H9 (cell line): ENCODE measurements at regions not wholly inside any gene's neighbourhood (a gene's known extent, or its start where the extent isn't known, plus 50 kb on each side); places are given as distances from the start of the nearest gene placed in this dataset.

ENCODE experiments used
- DNase-seq: peaks from one replicate; pipeline ENCODE4 v3.0.0-alpha.2; 2017
- H2AFZ ChIP-seq: one replicate; pipeline ENCODE4 v1.6.1; 2013; ENCODE audit warnings: mild to moderate bottlenecking, low read length, control low read depth, moderate library complexity
- H2AK5ac ChIP-seq: 2 replicates; pipeline ENCODE4 v1.6.1; 2013; ENCODE audit warnings: low read length, control low read depth, mixed read lengths; ENCODE audit not compliant: insufficient read length
- H2BK120ac ChIP-seq: one replicate; pipeline ENCODE4 v1.6.1; 2013; ENCODE audit warnings: low read depth, mild to moderate bottlenecking, low read length, control low read depth, inconsistent platforms; ENCODE audit not compliant: poor library complexity, severe bottlenecking
- H2BK12ac ChIP-seq: 2 replicates; pipeline ENCODE4 v1.6.1; 2013; ENCODE audit warnings: low read length, control low read depth, mixed read lengths, low read depth; ENCODE audit not compliant: insufficient read length
- H2BK15ac ChIP-seq: 2 replicates; pipeline ENCODE4 v1.6.1; 2013; ENCODE audit warnings: low read depth, low read length, control low read depth
- H2BK20ac ChIP-seq: one replicate; pipeline ENCODE4 v1.6.1; 2013; ENCODE audit warnings: low read depth, mild to moderate bottlenecking, low read length, control low read depth, inconsistent platforms; ENCODE audit not compliant: poor library complexity, severe bottlenecking
- H2BK5ac ChIP-seq: 2 replicates; pipeline ENCODE4 v1.6.1; 2013; ENCODE audit warnings: low read length, control low read depth, mixed read lengths; ENCODE audit not compliant: insufficient read length
- H3K14ac ChIP-seq: 2 replicates; pipeline ENCODE4 v1.6.1; 2013; ENCODE audit warnings: low read length, control low read depth; ENCODE audit not compliant: insufficient read depth
- H3K18ac ChIP-seq: 2 replicates; pipeline ENCODE4 v1.6.1; 2013; ENCODE audit warnings: low read depth, mild to moderate bottlenecking, mixed read lengths, low read length, control low read depth; ENCODE audit not compliant: insufficient read length
- H3K23ac ChIP-seq: 2 replicates; pipeline ENCODE4 v1.6.1; 2013; ENCODE audit warnings: low read length, control low read depth, mixed read lengths, low read depth; ENCODE audit not compliant: insufficient read length
- H3K23me2 ChIP-seq: 2 replicates; pipeline ENCODE4 v1.6.1; 2013; ENCODE audit warnings: low read depth, mild to moderate bottlenecking, mixed read lengths, low read length, control low read depth; ENCODE audit not compliant: insufficient read length, poor library complexity, severe bottlenecking
- H3K27ac ChIP-seq: 2 replicates; pipeline ENCODE4 v1.5.1; 2013; ENCODE audit warnings: low read length, control low read depth, mixed read lengths, low read depth; ENCODE audit not compliant: insufficient read length
- H3K27me3 ChIP-seq: 2 replicates; pipeline ENCODE4 v1.6.1; 2013; ENCODE audit warnings: low read length, control low read depth, inconsistent platforms; ENCODE audit not compliant: insufficient read depth
- H3K4ac ChIP-seq: 2 replicates; pipeline ENCODE4 v1.6.1; 2013; ENCODE audit warnings: low read depth, mild to moderate bottlenecking, control low read depth, inconsistent platforms, low read length, moderate library complexity
- H3K4me1 ChIP-seq: 2 replicates; pipeline ENCODE4 v1.6.1; 2013; ENCODE audit warnings: low read length, control low read depth, inconsistent platforms; ENCODE audit not compliant: insufficient read depth
- H3K4me2 ChIP-seq: 2 replicates; pipeline ENCODE4 v1.6.1; 2013; ENCODE audit warnings: low read length, control low read depth, mixed read lengths; ENCODE audit not compliant: insufficient read length, insufficient read depth
- H3K56ac ChIP-seq: 2 replicates; pipeline ENCODE4 v1.6.1; 2013; ENCODE audit warnings: low read depth, mild to moderate bottlenecking, mixed read lengths, low read length, control low read depth; ENCODE audit not compliant: insufficient read length
- H3K79me1 ChIP-seq: 2 replicates; pipeline ENCODE4 v1.6.1; 2013; ENCODE audit warnings: low read depth, mild to moderate bottlenecking, moderate library complexity, low read length, control low read depth, inconsistent platforms; ENCODE audit not compliant: insufficient read depth, poor library complexity, severe bottlenecking
- H3K79me2 ChIP-seq: 2 replicates; pipeline ENCODE4 v1.6.1; 2013; ENCODE audit warnings: low read length, control low read depth, inconsistent platforms; ENCODE audit not compliant: insufficient read depth
- H3K9ac ChIP-seq: 2 replicates; pipeline ENCODE4 v1.6.1; 2013; ENCODE audit warnings: low read length, control low read depth, mixed read lengths; ENCODE audit not compliant: insufficient read length; ENCODE audit errors: extremely low read depth
- H3K9me3 ChIP-seq: one replicate; pipeline ENCODE4 v1.6.1; 2013; ENCODE audit warnings: low read depth, low read length, inconsistent platforms; ENCODE audit not compliant: control insufficient read depth
- H3T11ph ChIP-seq: one replicate; pipeline ENCODE4 v1.6.1; 2013; ENCODE audit warnings: mild to moderate bottlenecking, low read length, control low read depth, inconsistent platforms
- H4K20me1 ChIP-seq: one replicate; pipeline ENCODE4 v1.6.1; 2013; ENCODE audit not compliant: control insufficient read depth, insufficient read length, insufficient read depth
- H4K5ac ChIP-seq: 2 replicates; pipeline ENCODE4 v1.6.1; 2013; ENCODE audit warnings: low read depth, mild to moderate bottlenecking, mixed read lengths, low read length, control low read depth; ENCODE audit not compliant: insufficient read length
- H4K8ac ChIP-seq: replicated peaks from 2 replicates; pipeline ENCODE4 v1.6.1; 2013; ENCODE audit warnings: low read length, control low read depth, mixed read lengths, low read depth; ENCODE audit not compliant: insufficient read length
- H4K91ac ChIP-seq: 2 replicates; pipeline ENCODE4 v1.6.1; 2013; ENCODE audit warnings: low read depth, mild to moderate bottlenecking, moderate library complexity, mixed read lengths, low read length, control low read depth; ENCODE audit not compliant: insufficient read length
- H3K27ac Mint-ChIP-seq, 3 experiments: 2 replicates in 2 of 3; 3 replicates in 1 of 3; pipeline ENCODE4 v1.8.0; 2020 to 2021; ENCODE audit warnings: mixed read lengths in 3 of 3, mild to moderate bottlenecking in 1 of 3, moderate library complexity in 1 of 3
- H3K27me3 Mint-ChIP-seq: 2 replicates; pipeline ENCODE4 v1.8.0; 2021; ENCODE audit warnings: low read depth, mild to moderate bottlenecking, moderate library complexity, mixed read lengths
- H3K36me3 Mint-ChIP-seq, 3 experiments: 2 replicates in 2 of 3; 3 replicates in 1 of 3; pipeline ENCODE4 v1.8.0; 2020 to 2021; ENCODE audit warnings: low read depth in 3 of 3, mixed read lengths in 3 of 3; ENCODE audit not compliant: insufficient read depth in 1 of 3
- H3K4me1 Mint-ChIP-seq, 2 experiments: 2 replicates each; pipeline ENCODE4 v1.8.0; 2020; ENCODE audit warnings: mixed read lengths in 2 of 2
- H3K4me3 Mint-ChIP-seq, 2 experiments: 2 replicates in 1 of 2; 3 replicates in 1 of 2; pipeline ENCODE4 v1.8.0; 2020 to 2021; ENCODE audit warnings: mild to moderate bottlenecking in 2 of 2, mixed read lengths in 2 of 2, moderate library complexity in 1 of 2
- H3K9me3 Mint-ChIP-seq, 2 experiments: 2 replicates in 1 of 2; 3 replicates in 1 of 2; pipeline ENCODE4 v1.8.0; 2020; ENCODE audit warnings: mild to moderate bottlenecking in 2 of 2, mixed read lengths in 2 of 2, moderate library complexity in 1 of 2
- CTCF ChIP-seq: fragments of 200-600 bp; sonication (generic); conservative IDR thresholded peaks from 3 replicates; pipeline ENCODE4 v1.8.0; 2021; ENCODE audit warnings: antibody characterized with exemption, mild to moderate bottlenecking
- WGBS: extraction: QIAGEN DNeasy Blood & Tissue Kit; methylation state at CpG from one replicate; pipeline ENCODE4 v1.1.7; 2013; ENCODE audit warnings: missing lambda C conversion rate, low lambda C conversion rate, mixed read lengths; ENCODE audit not compliant: insufficient read length; ENCODE audit errors: extremely low coverage; 5-methylcytosine and 5-hydroxymethylcytosine counted together

GRCh38 chr3:182525766-182526374 is 267.4 kb upstream of the ATP11B start:
- Histone ChIP-seq H3K56ac (no peak overlapping the region), H3K18ac (no peak overlapping the region), H3K9me3 (no peaks in the 10 kb centered on the region), H2BK20ac (no peak overlapping the region), H4K20me1 (no peaks in the 10 kb centered on the region), H4K91ac (no peak overlapping the region), H3T11ph (no peak overlapping the region), H3K4ac (no peak overlapping the region), H3K4me1 (no peaks in the 10 kb centered on the region), H4K8ac (no peak overlapping the region), H2BK5ac (no peak overlapping the region), H3K79me1 (no peaks in the 10 kb centered on the region), H3K23ac (no peak overlapping the region), H3K14ac (no peak overlapping the region), H3K79me2 (no peaks in the 10 kb centered on the region), H2AK5ac (no peak overlapping the region), H3K27ac (no peak overlapping the region), H3K23me2 (no peaks in the 10 kb centered on the region), H3K4me2 (no peak overlapping the region), H2AFZ (no peak overlapping the region), H4K5ac (no peak overlapping the region), H3K9ac (no peak overlapping the region), H2BK12ac (no peak overlapping the region), H2BK120ac (no peak overlapping the region), H3K27me3 (no peaks in the 10 kb centered on the region), H2BK15ac (no peak overlapping the region)
- no CpG with 5 or more reads among the region's 4 CpGs for WGBS
- Mint-ChIP-seq H3K9me3 (no peaks in the 10 kb centered on the region), H3K4me1 (peaks cover 9 to 10% of the 10 kb centered on the region in 2 experiments), H3K4me3 (no peak overlapping the region), H3K27ac (no peak overlapping the region), H3K27me3 (no peaks in the 10 kb centered on the region), H3K36me3 (no peaks in the 10 kb centered on the region)
- DNase-seq: no peak
- no peak for TF ChIP-seq CTCF
